Globus pallidus (tissue), 1 donor: ENCODE measurements at regions not wholly inside any gene's neighbourhood (a gene's known extent, or its start where the extent isn't known, plus 50 kb on each side); places are given as distances from the start of the nearest gene placed in this dataset.
"Not testable (repeated sequence)": the region's sequence is repeated elsewhere in the genome, so short reads cannot be mapped to it uniquely, and the experiment has no call there.

Source experiments
- DNase-seq: peaks from one replicate; pipeline ENCODE4 v3.0.0-alpha.2; 2015; ENCODE audit warnings: low spot score

GRCh38 chr15:67945951-67946700 is 106.3 kb upstream of the RNU6-1 start:
- DNase-seq: no peak

GRCh38 chr15:67946701-67947100 is 106.9 kb upstream of the RNU6-1 start:
- no peak for DNase-seq

GRCh38 chr15:67947254-67948039 is 106.7 kb upstream of the PIAS1 start:
- no peak for DNase-seq

GRCh38 chr15:67948215-67948614 is 105.9 kb upstream of the PIAS1 start:
- DNase-seq: no peak

- DNase-seq: not testable (repeated sequence)
Observed at GRCh38 chr15:67951187-67951586, 102.9 kb upstream of the PIAS1 start.

GRCh38 chr15:67953299-67953698 is 100.8 kb upstream of the PIAS1 start:
- DNase-seq: no peak

GRCh38 chr15:67955252-67955651 is 98.9 kb upstream of the PIAS1 start:
- no peak for DNase-seq

GRCh38 chr15:67957435-67958132 is 96.5 kb upstream of the PIAS1 start:
- DNase-seq: no peak

- DNase-seq: peak; percentile 26
Observed at GRCh38 chr15:67967871-67968431, 86.2 kb upstream of the PIAS1 start.

- no peak for DNase-seq
Observed at GRCh38 chr15:67968564-67968963, 85.6 kb upstream of the PIAS1 start.

GRCh38 chr15:67968966-67969365 is 85.1 kb upstream of the PIAS1 start:
- DNase-seq: no peak

GRCh38 chr15:67969892-67970291 is 84.2 kb upstream of the PIAS1 start:
- no peak for DNase-seq

GRCh38 chr15:67972377-67972776 is 81.7 kb upstream of the PIAS1 start:
- DNase-seq: no peak

GRCh38 chr15:67973846-67974245 is 80.3 kb upstream of the PIAS1 start:
- DNase-seq: no peak

- no peak for DNase-seq
Observed at GRCh38 chr15:67976506-67977073, 77.5 kb upstream of the PIAS1 start.

GRCh38 chr15:67977414-67978089 is 76.6 kb upstream of the PIAS1 start:
- DNase-seq: no peak

- DNase-seq: no peak
Observed at GRCh38 chr15:67979281-67979680, 74.8 kb upstream of the PIAS1 start.

GRCh38 chr15:67980171-67980570 is 73.9 kb upstream of the PIAS1 start:
- no peak for DNase-seq

- DNase-seq: no peak
Observed at GRCh38 chr15:67980773-67981685, 73.1 kb upstream of the PIAS1 start.

- no peak for DNase-seq
Observed at GRCh38 chr15:67981848-67982247, 72.3 kb upstream of the PIAS1 start.
